ENCODE measurements at regions not wholly inside any gene's neighbourhood (a gene's known extent, or its start where the extent isn't known, plus 50 kb on each side); places are given as distances from the start of the nearest gene placed in this dataset.
"Not testable (repeated sequence)": the region's sequence is repeated elsewhere in the genome, so short reads cannot be mapped to it uniquely, and the experiment has no call there.

DNA sequence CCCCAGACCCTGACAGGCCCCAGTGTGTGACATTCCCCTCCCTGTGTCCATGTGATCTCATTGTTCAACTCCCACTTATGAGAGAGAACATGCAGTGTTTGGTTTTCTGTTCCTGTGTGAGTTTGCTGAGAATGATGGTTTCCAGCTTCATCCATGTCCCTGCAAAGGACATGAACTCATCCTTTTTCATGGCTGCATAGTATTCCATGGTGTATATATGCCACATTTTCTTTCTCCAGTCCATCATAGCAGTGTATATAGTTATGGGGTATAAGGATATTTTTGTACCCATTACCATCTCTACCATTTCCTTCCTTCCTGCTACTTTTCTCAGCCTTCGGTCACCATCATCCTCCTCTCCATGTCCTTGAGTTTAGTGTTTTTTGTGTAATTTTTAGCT lies 192.5 kb downstream of the SHOX start:
- DNase-seq (ENCODE audit: extremely low spot score, insufficient read length, low read depth); FAIRE-seq: not testable (repeated sequence)

GRCh38 chrX:821327-822107 lies 190.9 kb downstream of the SHOX start:
- DNase-seq (ENCODE audit: extremely low spot score, insufficient read length, low read depth) (no peak), FAIRE-seq (no peak)

DNA sequence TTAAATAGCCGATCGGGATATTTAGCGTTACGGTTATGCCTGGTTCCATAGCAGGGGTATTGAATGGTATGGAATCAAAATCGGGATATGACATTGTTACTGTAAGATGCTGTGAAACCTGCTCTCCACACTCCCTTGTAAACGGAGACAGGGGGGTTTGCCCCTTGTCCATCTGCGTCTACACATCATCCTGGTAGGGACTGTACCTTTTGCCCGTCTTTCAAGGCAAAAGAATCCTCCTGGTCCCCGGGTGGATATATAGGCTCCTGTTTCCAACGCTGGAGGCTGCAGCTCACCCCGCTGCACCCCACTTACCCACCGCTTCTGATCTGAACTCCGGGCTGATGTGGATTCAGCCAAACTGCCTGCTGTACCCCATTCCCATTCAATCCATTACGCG lies 189.1 kb downstream of the SHOX start:
- DNase-seq (ENCODE audit: extremely low spot score, insufficient read length, low read depth) (no peak), FAIRE-seq (no peak)

- no peak for FAIRE-seq
- DNase-seq (ENCODE audit: extremely low spot score, insufficient read length, low read depth): no peak
These were observed 187.2 kb downstream of the SHOX start for GRCh38 chrX:817759-818300.

GRCh38 chrX:817147-817546 lies 186.6 kb downstream of the SHOX start:
- FAIRE-seq; DNase-seq (ENCODE audit: extremely low spot score, insufficient read length, low read depth): not testable (repeated sequence)

GRCh38 chrX:816411-816810 lies 185.8 kb downstream of the SHOX start:
- DNase-seq (ENCODE audit: extremely low spot score, insufficient read length, low read depth) (no peak), FAIRE-seq (no peak)

- no peak for FAIRE-seq
These were observed 179.6 kb downstream of the SHOX start for GRCh38 chrX:810186-810585.

DNA sequence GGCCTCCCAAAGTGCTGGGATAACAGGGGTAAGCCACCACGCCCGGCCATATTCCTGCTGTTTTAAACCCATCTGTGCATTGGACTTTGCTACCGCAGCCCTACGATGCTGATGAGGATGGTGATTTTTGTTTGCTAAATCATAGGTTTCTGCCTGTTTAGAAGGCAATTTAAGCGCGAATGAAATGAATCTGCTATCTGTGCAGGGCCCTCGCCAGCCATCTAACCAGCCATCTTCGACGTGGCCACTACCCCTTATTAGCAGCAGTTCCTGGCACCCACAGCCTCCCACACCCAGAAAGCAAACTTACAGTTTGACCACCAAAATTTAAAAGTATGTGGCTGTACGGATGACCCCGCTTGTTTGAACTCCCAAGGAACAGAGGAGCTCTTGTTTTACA lies 178.5 kb downstream of the SHOX start:
- FAIRE-seq: no peak
- no peak for DNase-seq (ENCODE audit: extremely low spot score, insufficient read length, low read depth)

More at GRCh38 chrX:810186-810585, 179.6 kb downstream of the SHOX start:
- DNase-seq (ENCODE audit: extremely low spot score, insufficient read length, low read depth): no peak

- DNase-seq (ENCODE audit: extremely low spot score, insufficient read length, low read depth) (no peak), FAIRE-seq (no peak)
These were observed 176.0 kb downstream of the SHOX start for GRCh38 chrX:806586-806985.

- FAIRE-seq (no peak), DNase-seq (ENCODE audit: extremely low spot score, insufficient read length, low read depth) (no peak)
These were observed 175.4 kb downstream of the SHOX start for GRCh38 chrX:805988-806387.

- no peak for FAIRE-seq
- DNase-seq (ENCODE audit: extremely low spot score, insufficient read length, low read depth): no peak
These were observed 174.6 kb downstream of the SHOX start for GRCh38 chrX:805103-805670.

DNA sequence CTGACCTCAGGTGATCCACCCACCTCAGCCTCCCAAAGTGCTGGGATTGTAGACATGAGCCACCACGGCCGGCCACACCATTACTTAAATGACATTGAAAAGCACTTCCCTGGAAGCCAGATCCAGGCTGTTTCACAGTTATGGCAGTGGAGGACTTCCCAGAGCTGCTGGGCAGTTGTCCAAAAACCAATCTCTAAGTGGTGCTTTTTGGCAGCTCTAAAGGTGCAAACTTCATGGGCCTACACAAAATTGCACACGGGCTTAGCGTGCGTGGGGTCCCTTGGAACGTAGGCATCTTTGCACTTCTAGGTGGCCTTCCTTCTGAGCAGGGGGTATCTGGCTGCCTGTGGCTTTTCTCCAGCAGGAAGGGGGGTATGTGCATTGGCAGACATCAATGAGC lies 172.3 kb downstream of the SHOX start:
- FAIRE-seq: no peak

GRCh38 chrX:799808-800207 lies 169.2 kb downstream of the SHOX start:
- no peak for DNase-seq (ENCODE audit: extremely low spot score, insufficient read length, low read depth)
- no peak for FAIRE-seq

More for the DNA sequence above, 172.3 kb downstream of the SHOX start:
- no peak for DNase-seq (ENCODE audit: extremely low spot score, insufficient read length, low read depth)

DNA sequence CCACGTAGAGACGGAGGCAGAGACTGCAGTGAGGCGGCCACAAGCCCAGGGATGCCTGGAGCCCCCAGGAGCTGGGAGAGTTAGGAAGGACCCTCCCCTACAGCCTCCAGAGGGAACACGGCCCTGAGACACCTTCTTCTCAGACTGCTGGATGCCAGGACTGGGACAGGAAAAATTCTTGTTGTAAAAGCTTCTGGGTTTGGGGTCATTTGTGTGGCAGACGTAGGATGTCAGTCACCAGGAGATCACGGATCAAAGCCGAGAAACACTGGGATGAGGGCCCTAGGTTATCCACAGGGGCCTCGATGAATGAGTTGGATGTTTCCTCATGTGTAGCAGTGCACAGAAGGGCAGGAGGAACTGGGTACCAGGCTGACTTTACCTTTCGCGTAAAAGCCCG lies 163.7 kb downstream of the SHOX start:
- FAIRE-seq (no peak), DNase-seq (ENCODE audit: extremely low spot score, insufficient read length, low read depth) (no peak)

GRCh38 chrX:793216-793770 lies 162.7 kb downstream of the SHOX start:
- no peak for DNase-seq (ENCODE audit: extremely low spot score, insufficient read length, low read depth)
- FAIRE-seq: no peak

DNA sequence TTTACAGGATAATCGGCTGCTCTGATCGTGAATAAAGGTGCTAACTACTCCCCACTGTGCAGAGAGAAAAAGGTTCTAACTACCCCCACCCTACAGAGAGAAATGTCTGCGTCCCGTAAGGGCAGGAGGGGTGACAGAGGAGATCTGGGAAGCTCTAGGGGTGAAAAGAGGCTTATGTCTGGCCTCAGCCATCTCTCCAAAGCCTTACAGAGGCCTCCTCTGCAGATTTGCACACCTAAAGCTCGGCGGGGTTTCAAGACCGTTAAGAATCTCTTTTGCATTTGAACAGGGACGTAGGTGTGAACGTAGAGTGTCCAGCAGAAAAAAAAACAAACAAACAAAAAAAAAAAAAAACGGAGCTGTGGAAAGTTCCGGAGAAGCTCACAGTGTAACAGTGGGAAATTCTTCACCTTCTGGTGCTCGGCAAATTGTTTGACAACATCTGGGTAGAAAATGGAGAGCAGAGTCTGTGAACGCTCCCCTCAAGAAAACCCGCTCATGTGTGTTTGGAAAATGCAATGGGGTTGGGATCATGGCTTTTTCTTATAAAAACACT lies 161.0 kb downstream of the SHOX start:
- DNase-seq (ENCODE audit: extremely low spot score, insufficient read length, low read depth) (no peak), FAIRE-seq (no peak)

DNA sequence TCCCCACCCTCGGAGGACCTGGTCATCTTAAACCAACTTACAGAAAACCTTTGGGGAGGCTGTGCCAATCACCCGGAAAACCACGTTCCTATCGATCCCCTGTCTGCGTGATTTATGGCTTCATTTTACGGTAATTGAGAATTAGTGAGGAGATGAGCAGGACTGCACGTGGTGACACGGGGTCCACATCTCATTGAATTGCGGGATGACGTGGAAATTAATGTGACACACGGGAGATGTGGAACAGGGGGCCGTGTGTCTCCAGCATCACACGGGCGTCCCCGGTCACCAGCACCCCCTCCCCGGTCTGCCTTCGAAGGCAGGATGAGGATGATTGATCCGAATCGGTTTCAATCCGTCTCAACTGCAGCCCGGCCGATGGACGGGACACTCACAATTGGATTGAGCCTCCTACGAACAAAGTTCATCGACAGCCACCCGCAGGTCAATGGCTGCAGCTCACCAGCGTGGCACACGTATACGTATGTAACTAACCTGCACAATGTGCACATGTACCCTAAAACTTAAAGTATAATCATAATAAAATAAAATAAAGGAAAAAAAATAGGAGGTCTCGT lies 160.3 kb downstream of the SHOX start:
- no peak for FAIRE-seq

DNA sequence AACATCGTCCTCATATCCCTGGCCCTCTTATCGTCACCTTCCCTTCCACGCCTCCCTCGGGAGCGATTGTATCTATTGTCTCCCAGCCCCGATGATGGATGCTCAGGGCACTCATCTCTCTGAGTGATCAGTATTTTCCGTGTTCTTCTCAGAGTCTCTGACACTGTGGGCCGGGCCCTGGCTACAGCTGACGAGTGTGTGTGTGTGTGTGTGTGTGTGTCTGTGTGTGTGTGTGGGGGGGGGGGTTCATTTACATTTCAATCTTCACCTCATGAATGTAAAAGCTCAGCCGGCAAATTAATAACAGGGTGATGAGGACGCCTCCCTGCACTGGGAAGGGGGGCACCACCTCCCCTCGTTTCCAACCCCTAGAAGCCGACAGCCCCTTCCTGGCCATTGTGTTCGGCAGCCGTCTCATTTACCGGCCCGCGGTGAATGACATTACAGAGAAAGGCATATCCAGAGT lies 159.5 kb downstream of the SHOX start:
- DNase-seq (ENCODE audit: extremely low spot score, insufficient read length, low read depth) (no peak), FAIRE-seq (no peak)

More for the DNA sequence above, 160.3 kb downstream of the SHOX start:
- DNase-seq (ENCODE audit: extremely low spot score, insufficient read length, low read depth): no peak

DNA sequence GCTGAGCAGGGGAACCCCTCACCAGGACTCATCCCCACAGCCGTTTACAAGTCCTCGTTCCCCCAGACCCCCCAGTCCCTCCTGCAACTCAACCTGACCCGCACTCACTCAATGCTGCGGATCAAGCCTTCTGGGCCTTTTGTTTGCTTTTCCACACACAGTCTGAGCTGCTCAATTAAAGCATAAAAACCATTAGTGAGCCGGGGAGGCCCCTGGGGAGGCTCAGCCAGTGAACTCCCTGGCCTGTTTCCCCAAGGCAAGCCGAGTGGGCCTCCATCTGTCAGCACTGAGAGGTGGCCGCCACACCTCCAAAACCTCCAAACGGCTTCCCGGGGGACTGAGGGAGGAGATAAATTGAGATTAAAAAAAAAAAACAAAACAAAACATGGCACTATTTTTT lies 158.5 kb downstream of the SHOX start:
- no peak for FAIRE-seq
- DNase-seq (ENCODE audit: extremely low spot score, insufficient read length, low read depth): no peak

DNA sequence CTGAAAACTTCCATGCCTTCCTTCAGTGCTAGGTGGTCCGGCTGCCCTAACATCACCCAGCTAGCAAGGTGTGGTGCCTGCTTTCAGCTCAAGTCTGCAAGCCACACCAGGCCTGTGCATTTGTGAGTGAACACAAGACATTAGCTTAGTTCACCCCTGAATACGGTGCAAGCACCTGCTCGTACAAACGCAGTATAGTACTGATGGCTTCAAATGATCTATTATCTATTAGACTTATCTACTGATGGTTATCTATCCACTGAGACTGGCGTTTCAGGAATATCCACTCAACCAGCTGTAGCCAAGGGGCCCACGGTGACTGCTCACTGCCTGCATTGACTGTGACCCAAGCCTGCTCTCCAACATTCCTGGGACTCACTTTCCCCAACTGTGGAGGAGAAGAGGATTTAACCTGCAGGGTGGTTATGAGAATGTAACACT lies 155.9 kb downstream of the SHOX start:
- no peak for DNase-seq (ENCODE audit: extremely low spot score, insufficient read length, low read depth)
- FAIRE-seq: no peak
